ENCODE measurements at regions not wholly inside any gene's neighbourhood (a gene's known extent, or its start where the extent isn't known, plus 50 kb on each side); places are given as distances from the start of the nearest gene placed in this dataset.
A peak's percentile ranks its signal among the peaks of the same experiment; 100 is the strongest.
"Not testable (repeated sequence)": the region's sequence is repeated elsewhere in the genome, so short reads cannot be mapped to it uniquely, and the experiment has no call there.

DNA sequence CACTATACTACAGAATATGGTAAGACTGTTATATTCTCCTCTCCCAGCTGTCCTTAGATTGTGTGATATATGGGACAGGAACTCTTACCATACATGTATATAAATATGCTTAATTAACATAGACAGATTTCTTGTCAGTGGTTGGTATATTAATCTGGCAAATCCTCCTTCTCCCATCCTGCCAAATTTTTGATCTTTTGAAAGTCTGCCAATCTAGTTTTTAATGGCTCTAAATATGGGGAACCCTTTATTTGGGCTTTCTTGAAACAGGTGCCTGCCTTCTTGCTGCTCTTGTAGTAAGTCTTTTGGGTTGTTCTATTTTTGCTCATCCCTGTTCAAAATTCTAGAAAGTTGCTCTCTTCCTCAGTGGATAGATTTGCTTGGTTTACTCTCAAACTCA lies 63.5 kb downstream of the SPATA31D1 start:
- DNase-seq, result no peak

GRCh38 chr9:82054264-82055015 lies 65.9 kb downstream of the SPATA31D1 start:
- no peak for DNase-seq

GRCh38 chr9:82057805-82058204 lies 69.2 kb downstream of the SPATA31D1 start:
- no peak for DNase-seq

DNA sequence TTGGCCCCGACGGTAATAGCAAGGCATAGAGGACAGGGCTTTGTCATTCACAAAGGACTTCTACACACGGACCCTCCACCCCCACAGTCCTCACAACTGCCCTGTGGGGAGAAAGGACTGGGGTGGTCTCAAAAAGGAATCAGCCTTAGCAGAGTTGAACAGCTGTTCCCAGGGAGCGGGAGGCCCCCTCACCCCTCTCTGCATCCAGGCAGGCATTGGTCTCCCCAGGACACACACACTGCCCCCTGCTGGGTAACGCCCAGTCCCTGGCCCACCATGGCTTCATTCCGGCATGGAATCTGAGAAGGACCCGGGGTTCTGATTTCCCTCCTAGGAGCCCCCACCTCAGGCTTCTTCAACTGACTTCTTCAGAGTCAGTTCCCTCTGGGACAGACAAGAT lies 73.2 kb downstream of the SPATA31D1 start:
- not testable (repeated sequence) for DNase-seq

DNA sequence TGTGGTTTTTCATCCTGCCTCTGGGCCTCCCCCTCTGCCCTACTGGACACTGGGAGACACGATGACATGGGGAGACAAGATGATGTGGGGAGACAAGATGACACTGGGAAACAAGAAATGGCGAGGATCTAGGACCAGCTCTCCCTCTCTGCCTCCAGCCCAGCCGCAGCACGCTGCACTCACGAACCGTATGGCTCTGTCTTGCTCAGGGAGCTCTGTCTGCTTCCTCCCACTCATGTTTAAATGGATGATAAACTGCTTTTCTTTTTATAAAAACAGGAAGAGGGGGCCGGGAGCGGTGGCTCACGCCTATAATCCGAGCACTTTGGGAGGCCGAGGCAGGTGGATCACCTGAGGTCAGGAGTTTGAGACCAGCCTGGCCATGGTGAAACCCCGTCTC lies 73.7 kb downstream of the SPATA31D1 start:
- DNase-seq, result no peak

GRCh38 chr9:82073551-82074543 lies 85.3 kb downstream of the SPATA31D1 start:
- no peak for DNase-seq

- DNase-seq, result no peak
These were observed 91.7 kb downstream of the SPATA31D1 start for GRCh38 chr9:82080265-82080664.

DNA sequence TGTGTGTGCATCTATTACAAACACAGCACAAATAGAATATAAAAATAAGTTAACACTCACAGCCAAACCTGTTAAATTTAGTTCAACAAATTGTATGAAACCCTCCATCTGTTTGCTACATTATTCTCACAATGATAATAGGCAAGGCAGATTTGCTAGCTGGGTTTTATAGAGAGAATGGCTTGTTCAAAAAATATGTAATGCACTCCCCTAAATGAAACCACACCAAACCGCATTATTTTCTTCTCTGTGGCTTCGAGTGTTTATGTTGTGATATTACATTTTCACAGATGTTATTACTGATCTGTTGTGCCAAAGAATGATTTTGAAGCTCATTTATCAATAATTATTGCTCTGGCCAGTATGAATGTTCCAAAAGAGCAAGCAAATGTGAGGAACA lies 92.9 kb downstream of the SPATA31D1 start:
- DNase-seq, result no peak

- no peak for DNase-seq
These were observed 94.0 kb downstream of the SPATA31D1 start for GRCh38 chr9:82082563-82082962.

GRCh38 chr9:82088591-82088990 lies 100.0 kb downstream of the SPATA31D1 start:
- DNase-seq, result no peak

- no peak for DNase-seq
These were observed 101.5 kb downstream of the SPATA31D1 start for GRCh38 chr9:82090046-82090445.

DNA sequence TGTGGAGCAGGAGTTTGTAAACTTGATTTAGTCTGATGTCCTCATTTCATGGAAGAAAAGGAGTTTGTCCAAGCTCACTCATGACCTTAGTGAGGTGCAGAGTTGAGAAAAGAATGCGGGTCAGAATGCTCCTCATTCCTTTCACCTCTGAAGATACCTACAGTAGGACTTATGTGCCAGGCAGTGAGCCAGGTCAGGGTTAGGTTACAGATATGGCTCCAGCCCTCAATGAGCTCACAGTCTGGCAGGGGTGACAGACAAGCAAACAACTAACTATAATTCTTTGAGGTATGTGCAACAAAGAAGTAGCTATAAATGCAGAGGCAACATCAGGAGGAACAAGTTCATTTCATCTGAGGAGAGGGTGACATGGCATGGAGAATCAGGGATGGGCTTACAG lies 102.5 kb downstream of the SPATA31D1 start:
- DNase-seq, result no peak

GRCh38 chr9:82091610-82092009 lies 103.0 kb downstream of the SPATA31D1 start:
- DNase-seq, result no peak

DNA sequence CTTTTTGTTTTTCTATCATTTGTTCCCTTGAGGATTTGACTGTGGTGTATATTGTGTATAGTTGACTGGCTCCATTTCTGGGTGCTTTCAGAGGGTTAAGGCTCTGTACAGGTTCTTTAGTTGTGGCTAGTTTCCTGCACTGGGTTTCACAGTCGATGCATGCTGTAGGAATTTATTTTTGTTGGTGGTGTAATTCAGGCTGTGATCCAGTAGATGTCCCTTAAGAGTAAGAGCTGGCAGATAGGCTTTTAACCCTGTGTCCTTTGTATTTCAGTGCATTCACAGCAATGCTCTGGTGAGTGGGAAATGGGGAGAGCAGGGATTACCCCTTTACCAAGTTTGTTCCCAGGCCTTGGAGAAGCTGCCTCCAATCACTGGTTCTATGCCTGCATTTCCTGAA lies 112.9 kb downstream of the SPATA31D1 start:
- DNase-seq, result no peak

DNA sequence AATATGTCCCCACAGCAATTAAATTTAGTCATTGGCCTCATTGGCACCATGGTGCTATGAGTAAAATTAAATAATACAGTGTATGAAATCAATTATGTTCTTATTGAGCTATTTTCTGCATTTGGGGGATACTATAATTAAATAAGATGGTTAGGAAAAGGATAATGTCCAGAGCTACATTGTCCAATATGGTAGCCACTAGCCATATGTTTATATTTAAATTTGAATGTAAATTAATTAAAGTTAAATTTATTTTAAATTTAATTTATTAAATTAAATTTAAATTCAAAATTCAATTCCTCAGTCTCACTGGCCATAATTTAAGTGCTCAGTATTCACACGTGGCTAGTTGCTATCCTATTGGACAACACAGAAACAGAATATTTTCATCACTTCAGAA lies 115.7 kb downstream of the SPATA31D1 start:
- no peak for DNase-seq

GRCh38 chr9:82105729-82106128 lies 117.2 kb downstream of the SPATA31D1 start:
- no peak for DNase-seq

GRCh38 chr9:82106536-82106935 lies 118.0 kb downstream of the SPATA31D1 start:
- no peak for DNase-seq

- no peak for DNase-seq
These were observed 119.9 kb downstream of the SPATA31D1 start for GRCh38 chr9:82108474-82108873.

DNA sequence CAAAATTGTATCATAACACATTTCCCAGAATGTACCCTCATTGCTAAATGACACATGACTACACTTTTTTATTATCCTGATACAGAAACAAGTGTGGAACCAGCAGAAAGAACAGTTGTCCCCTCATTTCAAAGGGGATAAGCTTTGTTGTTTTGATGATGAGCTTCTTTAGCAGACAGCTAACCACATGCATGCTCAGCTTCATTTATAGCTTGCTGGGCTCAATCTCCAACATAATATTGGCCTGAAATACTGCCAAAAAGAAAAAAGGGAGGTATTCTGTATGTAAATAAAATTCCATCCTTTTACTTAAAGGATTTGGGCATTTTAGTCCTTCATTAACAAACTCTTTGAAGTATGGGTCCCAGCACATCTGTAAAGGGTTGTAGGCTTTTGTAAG lies 120.4 kb downstream of the SPATA31D1 start:
- no peak for DNase-seq

GRCh38 chr9:82109626-82110025 lies 121.1 kb downstream of the SPATA31D1 start:
- DNase-seq, result no peak

GRCh38 chr9:82110881-82111280 lies 122.3 kb downstream of the SPATA31D1 start:
- no peak for DNase-seq

DNA sequence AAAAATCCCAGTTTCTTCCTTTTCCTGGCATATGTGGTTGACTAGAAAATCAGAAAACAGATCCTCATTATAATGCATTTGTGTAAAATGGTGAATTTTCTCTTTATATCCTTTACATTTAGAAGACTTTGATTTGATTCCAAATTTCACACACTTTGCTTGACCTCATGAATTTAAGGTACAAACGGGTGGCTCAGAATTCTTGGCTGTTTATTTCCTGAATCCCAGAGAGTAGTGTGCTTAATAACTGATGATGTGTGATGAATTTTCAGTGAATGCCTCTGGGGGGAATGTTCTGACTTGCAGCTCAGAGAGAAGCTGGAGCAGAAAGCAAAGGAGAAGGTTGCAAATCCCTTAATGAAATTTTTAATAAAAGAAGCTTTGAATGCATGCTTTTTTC lies 126.8 kb downstream of the SPATA31D1 start:
- DNase-seq, result no peak

DNA sequence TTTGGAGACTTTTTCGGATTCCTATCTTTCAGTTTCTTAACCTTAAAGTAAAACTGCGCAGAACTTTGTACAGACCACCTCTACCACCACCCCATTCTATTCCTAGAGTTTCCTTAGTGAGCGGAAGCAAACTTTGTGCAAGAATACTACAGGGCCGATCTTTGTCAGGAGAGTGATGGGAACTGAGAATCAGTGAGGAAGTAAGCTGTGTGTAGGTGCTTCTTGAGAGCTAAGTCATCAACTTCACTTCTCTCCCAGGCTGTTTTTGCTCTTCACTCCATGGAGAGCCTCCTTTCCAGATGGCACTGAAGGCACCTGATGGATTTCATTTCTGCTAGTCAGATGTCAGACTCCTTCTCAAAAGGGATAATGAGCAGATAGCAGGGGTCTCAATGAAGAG lies 127.3 kb downstream of the SPATA31D1 start:
- DNase-seq, result peak; percentile 16

DNA sequence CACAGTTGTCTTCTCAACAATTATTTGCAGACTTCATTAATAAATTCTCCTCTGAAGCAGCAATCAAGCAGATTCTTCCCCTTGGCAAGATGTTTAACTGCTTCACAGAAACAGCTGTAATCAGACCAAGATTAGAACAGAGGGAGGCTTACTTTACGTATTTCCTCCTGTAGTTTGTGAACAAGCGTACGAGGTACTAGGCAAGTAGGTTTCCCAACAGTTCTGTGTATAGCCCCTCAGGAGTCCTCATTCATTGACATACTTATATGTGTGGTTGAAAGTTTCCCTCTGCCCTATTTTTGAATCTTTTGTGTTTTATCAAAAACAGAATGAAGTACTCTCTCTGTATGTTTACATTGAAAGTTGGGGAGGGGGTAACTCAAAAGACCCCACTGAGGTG lies 128.0 kb downstream of the SPATA31D1 start:
- no peak for DNase-seq
